RWPE1 (cell line): ENCODE measurements at regions not wholly inside any gene's neighbourhood (a gene's known extent, or its start where the extent isn't known, plus 50 kb on each side); places are given as distances from the start of the nearest gene placed in this dataset.

Experiments
- CTCF ChIA-PET: fragments of 350-600 bp; sonication (Branson Sonifier 250); formaldehyde crosslinking; extraction: SDS; loops from one replicate; lab custom pipeline; 2021; lab: Yijun Ruan, JAX
- POLR2A ChIA-PET: fragments of 400-600 bp; formaldehyde crosslinking; extraction: SDS; loops from one replicate; lab custom pipeline; 2020; ENCODE audit warnings: antibody characterized with exemption; ENCODE audit not compliant: low non-redundant PET; lab: Yijun Ruan, JAX
- DNase-seq: peaks from one replicate; pipeline ENCODE4 v3.0.0; 2012; ENCODE audit warnings: low spot score
- H3K27ac ChIP-seq: fragments of 450-650 bp; 2 replicates; pipeline ENCODE4 v1.5.1; 2017
- TF ChIP-seq, protein P1 (sequence below): fragments of 450-650 bp; conservative IDR thresholded peaks from 2 replicates; pipeline ENCODE4 v1.5.1; 2017; ENCODE audit warnings: low read depth, mild to moderate bottlenecking

- no peak overlapping the region for H3K27ac ChIP-seq
- CTCF ChIA-PET = interaction anchor here (0.6 to 0.7 kb wide), 2 partner anchors 260 to 804 kb away, joined by 3 read pairs; no protein-coding TSS in a partner anchor
- DNase-seq = no peak
- POLR2A ChIA-PET = no interaction called here
- TF ChIP-seq, protein P1, sequence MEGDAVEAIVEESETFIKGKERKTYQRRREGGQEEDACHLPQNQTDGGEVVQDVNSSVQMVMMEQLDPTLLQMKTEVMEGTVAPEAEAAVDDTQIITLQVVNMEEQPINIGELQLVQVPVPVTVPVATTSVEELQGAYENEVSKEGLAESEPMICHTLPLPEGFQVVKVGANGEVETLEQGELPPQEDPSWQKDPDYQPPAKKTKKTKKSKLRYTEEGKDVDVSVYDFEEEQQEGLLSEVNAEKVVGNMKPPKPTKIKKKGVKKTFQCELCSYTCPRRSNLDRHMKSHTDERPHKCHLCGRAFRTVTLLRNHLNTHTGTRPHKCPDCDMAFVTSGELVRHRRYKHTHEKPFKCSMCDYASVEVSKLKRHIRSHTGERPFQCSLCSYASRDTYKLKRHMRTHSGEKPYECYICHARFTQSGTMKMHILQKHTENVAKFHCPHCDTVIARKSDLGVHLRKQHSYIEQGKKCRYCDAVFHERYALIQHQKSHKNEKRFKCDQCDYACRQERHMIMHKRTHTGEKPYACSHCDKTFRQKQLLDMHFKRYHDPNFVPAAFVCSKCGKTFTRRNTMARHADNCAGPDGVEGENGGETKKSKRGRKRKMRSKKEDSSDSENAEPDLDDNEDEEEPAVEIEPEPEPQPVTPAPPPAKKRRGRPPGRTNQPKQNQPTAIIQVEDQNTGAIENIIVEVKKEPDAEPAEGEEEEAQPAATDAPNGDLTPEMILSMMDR = no peak
These were observed 214.8 kb upstream of the NAALADL2 start for GRCh38 chr3:174644287-174644686.

DNA sequence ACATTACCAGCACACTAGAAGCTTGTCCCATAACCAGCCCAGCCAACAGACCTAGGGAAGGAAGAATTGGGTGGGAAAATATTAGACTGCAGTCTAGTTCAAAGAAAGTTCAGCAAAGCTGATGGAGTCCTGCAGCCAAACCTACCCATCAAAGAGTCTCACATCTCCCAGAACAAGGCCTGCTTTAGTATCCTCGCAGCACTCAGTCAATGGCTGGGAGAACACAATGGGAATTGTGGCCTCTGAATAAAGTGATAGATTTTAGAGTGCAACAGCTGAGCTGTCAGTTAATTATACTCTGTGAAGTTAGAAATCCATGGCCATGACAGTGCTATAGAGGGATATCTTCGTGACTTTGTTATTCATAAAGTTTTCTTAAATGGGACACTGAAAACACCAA lies 207.2 kb upstream of the NAALADL2 start:
- TF ChIP-seq, protein P1 = no peak
- DNase-seq = no peak
- ChIA-PET CTCF (no interaction called here), POLR2A (no interaction called here)
- no peak overlapping the region for H3K27ac ChIP-seq

GRCh38 chr3:174659511-174659910 lies 199.6 kb upstream of the NAALADL2 start:
- ChIA-PET CTCF (no interaction called here), POLR2A (no interaction called here)
- no peak for DNase-seq
- no peak overlapping the region for H3K27ac ChIP-seq
- TF ChIP-seq, protein P1 = no peak

DNA sequence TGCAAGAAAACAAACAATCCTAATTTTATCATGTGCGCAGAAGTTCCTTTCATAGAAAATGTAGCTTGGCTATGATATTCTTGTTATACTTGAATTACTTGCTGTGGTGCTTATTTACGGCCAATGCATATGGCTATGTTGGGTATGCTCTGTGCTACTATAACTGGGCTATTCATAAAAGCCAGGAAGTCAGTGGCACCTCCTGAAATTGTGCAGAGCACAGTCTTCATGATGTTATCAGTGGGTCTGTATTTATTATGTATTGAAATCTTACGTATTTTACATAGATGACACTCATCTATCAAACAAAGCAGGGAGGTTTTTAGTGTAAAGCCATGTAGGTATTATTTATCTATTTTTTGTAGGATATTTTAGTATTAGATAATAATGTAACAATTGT lies 196.5 kb upstream of the NAALADL2 start:
- no peak for DNase-seq
- ChIA-PET CTCF (no interaction called here), POLR2A (no interaction called here)
- TF ChIP-seq, protein P1 = no peak
- no peak overlapping the region for H3K27ac ChIP-seq

DNA sequence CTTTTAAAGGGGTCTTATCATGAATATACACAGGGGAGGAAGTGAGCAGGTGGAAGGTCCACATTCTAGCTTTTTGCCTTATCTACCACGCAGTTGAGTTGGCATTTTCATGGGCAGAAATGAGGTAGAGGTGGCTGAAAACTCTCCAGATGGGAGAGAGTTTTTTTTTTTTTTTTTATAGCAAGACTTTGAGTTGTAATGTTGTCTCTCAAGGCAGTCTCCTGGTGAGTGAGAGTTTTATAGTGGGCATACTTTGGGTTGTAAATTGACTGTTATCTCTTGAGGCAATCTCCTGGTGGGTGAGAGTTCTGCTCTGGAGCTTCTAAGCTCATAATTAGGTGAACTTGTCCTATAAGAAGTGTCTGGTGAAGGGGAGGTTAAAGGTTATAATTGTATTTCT lies 191.7 kb upstream of the NAALADL2 start:
- POLR2A ChIA-PET = no interaction called here
- TF ChIP-seq, protein P1 = no peak
- DNase-seq = no peak
- H3K27ac ChIP-seq = no peak overlapping the region
- CTCF ChIA-PET = no interaction called here

GRCh38 chr3:174675406-174675805 lies 183.7 kb upstream of the NAALADL2 start:
- no peak for DNase-seq
- H3K27ac ChIP-seq = no peak overlapping the region
- POLR2A ChIA-PET = no interaction called here
- CTCF ChIA-PET = interaction anchor here (0.7 kb wide), 1 partner anchor 1210 kb away, joined by 3 read pairs; no protein-coding TSS in a partner anchor
- TF ChIP-seq, protein P1 = no peak
